ENCODE measurements at regions not wholly inside any gene's neighbourhood (a gene's known extent, or its start where the extent isn't known, plus 50 kb on each side); places are given as distances from the start of the nearest gene placed in this dataset.

DNA sequence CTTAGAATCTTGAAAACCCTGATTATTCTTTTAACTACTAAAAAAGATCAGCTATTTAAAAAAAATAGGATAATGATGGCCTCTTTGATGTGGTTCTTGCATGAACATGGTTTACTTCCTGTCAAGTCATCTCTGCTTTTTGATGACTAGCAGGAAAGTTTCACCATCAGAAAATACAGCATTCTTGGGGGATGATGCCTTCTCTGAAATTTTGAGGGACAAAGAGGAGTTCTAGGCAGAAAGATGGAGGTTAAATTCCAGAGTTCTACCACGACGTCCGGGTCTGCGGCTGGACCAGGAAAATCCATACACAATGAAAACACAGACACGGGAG is 130.4 kb downstream of the OLIG3 start:
- WGBS, 3 donors = 31 to 55% (median 35%) methylated on average over 5 of the region's 5 CpGs
- H3K9me3 ChIP-seq = no peaks in the 10 kb centered on the region
- H3K36me3 ChIP-seq (ENCODE audit: insufficient read depth in 1 of 2, low read depth in 1 of 2) = no peaks in the 10 kb centered on the region
- TF ChIP-seq, protein P1, sequence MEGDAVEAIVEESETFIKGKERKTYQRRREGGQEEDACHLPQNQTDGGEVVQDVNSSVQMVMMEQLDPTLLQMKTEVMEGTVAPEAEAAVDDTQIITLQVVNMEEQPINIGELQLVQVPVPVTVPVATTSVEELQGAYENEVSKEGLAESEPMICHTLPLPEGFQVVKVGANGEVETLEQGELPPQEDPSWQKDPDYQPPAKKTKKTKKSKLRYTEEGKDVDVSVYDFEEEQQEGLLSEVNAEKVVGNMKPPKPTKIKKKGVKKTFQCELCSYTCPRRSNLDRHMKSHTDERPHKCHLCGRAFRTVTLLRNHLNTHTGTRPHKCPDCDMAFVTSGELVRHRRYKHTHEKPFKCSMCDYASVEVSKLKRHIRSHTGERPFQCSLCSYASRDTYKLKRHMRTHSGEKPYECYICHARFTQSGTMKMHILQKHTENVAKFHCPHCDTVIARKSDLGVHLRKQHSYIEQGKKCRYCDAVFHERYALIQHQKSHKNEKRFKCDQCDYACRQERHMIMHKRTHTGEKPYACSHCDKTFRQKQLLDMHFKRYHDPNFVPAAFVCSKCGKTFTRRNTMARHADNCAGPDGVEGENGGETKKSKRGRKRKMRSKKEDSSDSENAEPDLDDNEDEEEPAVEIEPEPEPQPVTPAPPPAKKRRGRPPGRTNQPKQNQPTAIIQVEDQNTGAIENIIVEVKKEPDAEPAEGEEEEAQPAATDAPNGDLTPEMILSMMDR (IDR thresholded peaks at IDR 0.05) = no peak
- H3K27ac ChIP-seq = no peak overlapping the region
- H3K4me1 ChIP-seq = no peaks in the 10 kb centered on the region
- no peak overlapping the region for H3K4me3 ChIP-seq
- intact Hi-C loops (cut with DNase I) = no loop called here
- ATAC-seq (no peak), DNase-seq (no peak)
- H3K27me3 ChIP-seq (ENCODE audit: insufficient read depth in 3 of 3, low read length in 2 of 3) = no peaks in the 10 kb centered on the region

DNA sequence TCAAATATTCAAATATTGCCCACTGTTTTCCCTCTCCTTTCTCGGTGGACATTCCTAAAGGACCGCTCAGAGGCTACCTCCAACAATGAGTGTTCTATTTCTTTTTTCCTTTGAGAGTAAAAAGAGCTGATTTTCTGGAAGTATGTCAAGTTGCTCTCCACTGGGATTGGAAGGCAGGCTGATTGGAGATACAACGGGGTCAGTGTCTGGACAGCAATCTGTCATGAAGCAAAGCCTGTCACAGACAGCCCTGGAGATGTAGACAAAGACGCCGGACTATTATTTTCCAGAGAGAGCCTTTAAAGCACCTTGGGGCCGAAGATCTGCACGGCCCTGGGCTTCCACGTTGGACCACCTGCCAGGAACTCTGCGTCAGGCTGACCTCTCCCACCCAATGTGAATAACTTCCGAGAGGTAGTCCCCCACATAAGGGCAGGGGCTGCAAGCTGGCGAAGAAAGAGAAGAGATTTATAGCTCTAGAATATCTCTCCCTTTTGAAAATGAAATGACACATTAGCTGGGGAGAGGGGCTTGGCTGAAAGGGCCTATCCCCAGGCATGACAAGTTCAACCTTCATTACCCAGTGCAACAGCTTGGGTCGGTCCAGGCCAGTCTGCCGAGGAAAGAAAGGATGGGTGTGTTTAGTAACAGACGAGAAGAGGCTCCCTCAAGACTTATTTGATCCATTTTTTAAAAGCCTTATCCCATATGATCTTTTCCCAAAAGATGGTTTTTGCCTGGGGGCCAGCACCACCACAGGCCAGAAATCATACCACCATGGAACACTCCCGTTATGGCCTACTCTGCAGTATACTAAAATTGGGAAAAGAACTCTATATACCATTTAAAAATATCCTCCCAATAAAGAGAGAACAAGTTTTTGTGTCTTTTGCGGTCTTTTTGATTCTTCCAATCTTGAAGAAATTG is 131.1 kb downstream of the OLIG3 start:
- intact Hi-C loops (cut with DNase I) = no loop called here
- Histone ChIP-seq H3K4me1 (no peaks in the 10 kb centered on the region), H3K36me3 (ENCODE audit: insufficient read depth in 1 of 2, low read depth in 1 of 2) (no peaks in the 10 kb centered on the region), H3K9me3 (no peaks in the 10 kb centered on the region), H3K27ac (no peak overlapping the region), H3K4me3 (no peak overlapping the region), H3K27me3 (ENCODE audit: insufficient read depth in 3 of 3, low read length in 2 of 3) (no peaks in the 10 kb centered on the region)
- TF ChIP-seq, protein P1 (IDR thresholded peaks at IDR 0.05) = no peak
- no peak for DNase-seq
- ATAC-seq = no peak
- 70 to 76% (median 72%) methylated on average over 16 of the region's 16 CpGs for WGBS, 3 donors

DNA sequence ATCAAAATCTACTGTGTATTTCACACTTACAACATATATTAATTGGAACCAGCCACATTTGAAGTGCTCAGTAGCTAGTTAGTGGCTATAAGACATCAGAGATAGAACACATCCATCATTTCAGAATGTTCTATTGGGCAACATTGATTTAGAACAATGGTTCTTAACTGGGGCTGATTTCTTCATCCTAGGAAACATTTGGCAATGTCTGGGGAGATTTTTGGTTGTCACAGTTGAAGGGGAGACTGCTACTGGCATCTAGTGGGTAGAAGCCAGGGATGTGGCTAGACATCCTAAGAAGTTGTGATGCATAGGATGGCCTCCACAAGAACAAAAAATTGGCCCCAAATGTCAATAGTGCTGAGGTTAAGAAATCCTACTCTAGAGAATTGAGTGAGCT is 132.5 kb downstream of the OLIG3 start:
- Histone ChIP-seq H3K4me3 (no peak overlapping the region), H3K27ac (no peak overlapping the region), H3K36me3 (ENCODE audit: insufficient read depth in 1 of 2, low read depth in 1 of 2) (no peaks in the 10 kb centered on the region), H3K9me3 (no peaks in the 10 kb centered on the region), H3K27me3 (ENCODE audit: insufficient read depth in 3 of 3, low read length in 2 of 3) (no peaks in the 10 kb centered on the region), H3K4me1 (no peaks in the 10 kb centered on the region)
- DNase-seq (no peak), ATAC-seq (peak in 1 of 4 donors; percentile 60)
- TF ChIP-seq, protein P1 (IDR thresholded peaks at IDR 0.05) = no peak
- intact Hi-C loops (cut with DNase I) = no loop called here

DNA sequence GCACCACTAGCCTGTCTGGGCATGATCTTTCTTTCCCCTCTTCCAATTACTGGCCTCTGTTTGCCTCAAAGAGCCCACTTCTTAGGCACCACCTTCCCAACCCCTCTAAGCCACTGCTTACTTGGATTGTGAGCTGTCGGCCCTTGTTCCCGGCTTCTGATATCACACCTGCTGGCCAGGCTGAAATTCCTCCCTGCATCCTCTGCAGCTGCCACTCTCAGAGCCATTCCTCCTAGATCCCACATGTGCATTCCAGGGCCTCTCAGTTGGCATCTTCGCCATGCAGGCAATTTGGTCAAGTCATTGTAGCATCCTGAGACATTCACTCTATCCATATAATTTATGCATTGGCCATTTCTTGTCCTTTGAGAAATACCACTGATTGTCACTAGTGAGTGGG is 135.9 kb downstream of the OLIG3 start:
- H3K27me3 ChIP-seq (ENCODE audit: insufficient read depth in 3 of 3, low read length in 2 of 3) = no peaks in the 10 kb centered on the region
- WGBS, 3 donors = 45 to 53% (median 50%) methylated on average over 3 of the region's 3 CpGs
- TF ChIP-seq, protein P1 (IDR thresholded peaks at IDR 0.05) = no peak
- no peak overlapping the region for H3K4me3 ChIP-seq
- ATAC-seq = no peak
- H3K27ac ChIP-seq = no peak overlapping the region
- no peak for DNase-seq
- no peaks in the 10 kb centered on the region for H3K4me1 ChIP-seq
- intact Hi-C loops (cut with DNase I) = no loop called here
- H3K9me3 ChIP-seq = no peaks in the 10 kb centered on the region
- H3K36me3 ChIP-seq (ENCODE audit: insufficient read depth in 1 of 2, low read depth in 1 of 2) = no peaks in the 10 kb centered on the region

DNA sequence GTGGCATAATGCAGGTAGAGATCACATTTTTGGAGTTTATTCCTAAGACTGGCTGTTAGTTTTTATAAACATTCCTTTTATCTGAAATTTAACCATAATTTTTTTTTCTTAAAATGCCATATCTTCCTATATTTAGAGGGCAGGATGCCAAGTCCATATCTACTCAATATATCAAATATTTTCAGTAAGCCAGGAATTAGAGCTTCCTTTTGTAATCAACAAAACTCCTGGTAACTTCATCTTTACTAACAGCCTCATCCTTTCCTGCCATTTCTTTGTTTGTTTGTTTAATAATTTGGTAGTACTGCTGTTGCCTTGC is 136.3 kb downstream of the OLIG3 start:
- DNase-seq = no peak
- ATAC-seq = no peak
- TF ChIP-seq, protein P1 (IDR thresholded peaks at IDR 0.05) = no peak
- Histone ChIP-seq H3K4me3 (no peak overlapping the region), H3K4me1 (no peaks in the 10 kb centered on the region), H3K27ac (no peak overlapping the region), H3K9me3 (no peaks in the 10 kb centered on the region), H3K36me3 (ENCODE audit: insufficient read depth in 1 of 2, low read depth in 1 of 2) (no peaks in the 10 kb centered on the region), H3K27me3 (ENCODE audit: insufficient read depth in 3 of 3, low read length in 2 of 3) (no peaks in the 10 kb centered on the region)
- intact Hi-C loops (cut with DNase I) = no loop called here
